HG02610 (cell line): ENCODE measurements at regions not wholly inside any gene's neighbourhood (a gene's known extent, or its start where the extent isn't known, plus 50 kb on each side); places are given as distances from the start of the nearest gene placed in this dataset.

Experiments used
- ATAC-seq: cut with Tn5 transposase; IDR thresholded peaks from one replicate; pipeline ENCODE4 v1.9.1; 2021; ENCODE audit warnings: mild to moderate bottlenecking, moderate library complexity; ENCODE audit not compliant: unreplicated experiment

- no peak for ATAC-seq
Measured at GRCh38 chr1:56418151-56418631, 161.2 kb downstream of the PLPP3 start.

GRCh38 chr1:56417646-56418045 is 161.7 kb downstream of the PLPP3 start:
- ATAC-seq, result no peak

- no peak for ATAC-seq
Measured at GRCh38 chr1:56416495-56416894, 162.9 kb downstream of the PLPP3 start.

GRCh38 chr1:56415720-56416119 is 163.6 kb downstream of the PLPP3 start:
- ATAC-seq, result no peak

GRCh38 chr1:56415258-56415657 is 164.1 kb downstream of the PLPP3 start:
- ATAC-seq, result no peak

- ATAC-seq, result no peak
Measured at GRCh38 chr1:56414728-56415224, 164.6 kb downstream of the PLPP3 start.

- ATAC-seq, result no peak
Measured at GRCh38 chr1:56413671-56414199, 165.6 kb downstream of the PLPP3 start.

- ATAC-seq, result no peak
Measured at GRCh38 chr1:56411484-56412180, 167.7 kb downstream of the PLPP3 start.

- ATAC-seq, result no peak
Measured at GRCh38 chr1:56411021-56411420, 168.3 kb downstream of the PLPP3 start.

GRCh38 chr1:56410405-56410804 is 169.0 kb downstream of the PLPP3 start:
- no peak for ATAC-seq

- ATAC-seq, result no peak
Measured at GRCh38 chr1:56409112-56409691, 170.2 kb downstream of the PLPP3 start.

GRCh38 chr1:56406821-56407220 is 172.5 kb downstream of the PLPP3 start:
- no peak for ATAC-seq

GRCh38 chr1:56404561-56405030 is 174.8 kb downstream of the PLPP3 start:
- no peak for ATAC-seq

- no peak for ATAC-seq
Measured at GRCh38 chr1:56404066-56404465, 175.3 kb downstream of the PLPP3 start.

- ATAC-seq, result no peak
Measured at GRCh38 chr1:56403321-56403720, 176.0 kb downstream of the PLPP3 start.

GRCh38 chr1:56401191-56401590 is 178.2 kb downstream of the PLPP3 start:
- ATAC-seq, result no peak

GRCh38 chr1:56400526-56400925 is 178.8 kb downstream of the PLPP3 start:
- no peak for ATAC-seq

GRCh38 chr1:56399795-56400194 is 179.6 kb downstream of the PLPP3 start:
- ATAC-seq, result no peak

- no peak for ATAC-seq
Measured at GRCh38 chr1:56399326-56399725, 180.0 kb downstream of the PLPP3 start.

- no peak for ATAC-seq
Measured at GRCh38 chr1:56397811-56398231, 181.5 kb downstream of the PLPP3 start.

GRCh38 chr1:56397409-56397808 is 182.0 kb downstream of the PLPP3 start:
- no peak for ATAC-seq

GRCh38 chr1:56396581-56396980 is 182.8 kb downstream of the PLPP3 start:
- ATAC-seq, result no peak
